HepG2 (cell line): ENCODE measurements at regions not wholly inside any gene's neighbourhood (a gene's known extent, or its start where the extent isn't known, plus 50 kb on each side); places are given as distances from the start of the nearest gene placed in this dataset.

Experiments used
- EZH2 ChIP-seq: conservative IDR thresholded peaks from 2 replicates; pipeline ENCODE4 v1.6.1; 2012; ENCODE audit warnings: mild to moderate bottlenecking, low read depth, low read length, moderate library complexity
- SIN3A ChIP-seq: IDR thresholded peaks from 2 replicates; pipeline ENCODE4 v1.6.1; 2011; ENCODE audit warnings: low read depth, mild to moderate bottlenecking, control low read depth, low read length, borderline replicate concordance
- TRIM24 ChIP-seq: sonication (generic); formaldehyde crosslinking; IDR thresholded peaks from 2 replicates; pipeline ENCODE4 v1.8.0; 2022; ENCODE audit warnings: mild to moderate bottlenecking, missing genetic modification reagents
- ZFP37 ChIP-seq: sonication (generic); formaldehyde crosslinking; IDR thresholded peaks from 2 replicates; pipeline ENCODE4 v1.4.0; 2020; ENCODE audit warnings: missing genetic modification reagents, borderline replicate concordance
- ZNF224 ChIP-seq: sonication (generic); formaldehyde crosslinking; IDR thresholded peaks from 2 replicates; pipeline ENCODE4 v1.5.0; 2020; ENCODE audit warnings: mild to moderate bottlenecking, missing genetic modification reagents
- ZNF274 ChIP-seq: sonication (generic); formaldehyde crosslinking; IDR thresholded peaks from 2 replicates; pipeline ENCODE4 v1.5.1; 2020; ENCODE audit warnings: mild to moderate bottlenecking, missing genetic modification reagents
- ZNF552 ChIP-seq: sonication (generic); formaldehyde crosslinking; IDR thresholded peaks from 2 replicates; pipeline ENCODE4 v1.9.0; 2022; ENCODE audit warnings: missing genetic modification reagents, mild to moderate bottlenecking, borderline replicate concordance
- ZNF563 ChIP-seq: sonication (generic); formaldehyde crosslinking; IDR thresholded peaks from 2 replicates; pipeline ENCODE4 v1.8.0; 2022; ENCODE audit warnings: mild to moderate bottlenecking, moderate library complexity, missing genetic modification reagents
- TF ChIP-seq, protein P1 (sequence below): sonication (generic); formaldehyde crosslinking; IDR thresholded peaks from 2 replicates; pipeline ENCODE4 v1.4.0; 2020; ENCODE audit warnings: missing genetic modification reagents, mild to moderate bottlenecking, borderline replicate concordance
- TF ChIP-seq, protein P2 (sequence below): IDR thresholded peaks from 2 replicates; pipeline ENCODE4 v1.6.1; 2016
- TF ChIP-seq, protein P3 (sequence below): sonication (generic); formaldehyde crosslinking; IDR thresholded peaks from 2 replicates; pipeline ENCODE4 v1.4.0; 2020; ENCODE audit warnings: missing genetic modification reagents
- TF ChIP-seq, protein P4 (sequence below): sonication (generic); formaldehyde crosslinking; IDR thresholded peaks from 2 replicates; pipeline ENCODE4 v1.5.0; 2020; ENCODE audit warnings: mild to moderate bottlenecking, missing genetic modification reagents, moderate library complexity

DNA sequence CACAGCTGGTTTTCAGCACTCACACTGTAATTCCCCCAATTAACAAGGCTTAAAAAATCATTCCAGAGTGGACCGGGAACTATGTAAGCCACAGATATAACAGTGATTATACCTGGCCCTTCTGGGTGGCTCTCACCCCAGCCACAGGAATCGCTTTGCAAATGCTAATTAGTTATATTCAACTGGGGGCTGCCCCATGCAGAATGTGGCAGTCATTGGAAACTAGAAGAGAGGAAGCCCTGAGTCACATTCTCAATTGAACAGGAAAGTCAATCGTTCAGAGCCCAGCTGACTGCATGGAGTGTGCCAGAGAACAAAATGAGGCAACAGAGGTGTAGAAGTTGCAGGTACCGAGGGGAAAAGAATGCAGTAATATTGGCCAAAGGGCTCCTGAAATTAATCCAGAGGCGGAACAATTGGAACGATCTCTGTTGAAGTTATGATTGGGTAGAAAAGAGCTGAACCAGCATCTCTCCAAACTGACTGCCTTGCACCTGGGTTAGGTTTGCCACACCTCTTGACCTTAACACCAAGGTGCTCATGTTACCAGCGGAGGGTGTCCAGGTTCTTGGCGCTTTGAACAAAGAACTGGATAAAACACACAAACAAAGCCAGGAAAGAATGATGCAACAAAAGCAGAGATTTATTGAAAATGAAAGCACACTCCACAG lies 909.7 kb upstream of the AUTS2 start:
- TF ChIP-seq, protein P1, sequence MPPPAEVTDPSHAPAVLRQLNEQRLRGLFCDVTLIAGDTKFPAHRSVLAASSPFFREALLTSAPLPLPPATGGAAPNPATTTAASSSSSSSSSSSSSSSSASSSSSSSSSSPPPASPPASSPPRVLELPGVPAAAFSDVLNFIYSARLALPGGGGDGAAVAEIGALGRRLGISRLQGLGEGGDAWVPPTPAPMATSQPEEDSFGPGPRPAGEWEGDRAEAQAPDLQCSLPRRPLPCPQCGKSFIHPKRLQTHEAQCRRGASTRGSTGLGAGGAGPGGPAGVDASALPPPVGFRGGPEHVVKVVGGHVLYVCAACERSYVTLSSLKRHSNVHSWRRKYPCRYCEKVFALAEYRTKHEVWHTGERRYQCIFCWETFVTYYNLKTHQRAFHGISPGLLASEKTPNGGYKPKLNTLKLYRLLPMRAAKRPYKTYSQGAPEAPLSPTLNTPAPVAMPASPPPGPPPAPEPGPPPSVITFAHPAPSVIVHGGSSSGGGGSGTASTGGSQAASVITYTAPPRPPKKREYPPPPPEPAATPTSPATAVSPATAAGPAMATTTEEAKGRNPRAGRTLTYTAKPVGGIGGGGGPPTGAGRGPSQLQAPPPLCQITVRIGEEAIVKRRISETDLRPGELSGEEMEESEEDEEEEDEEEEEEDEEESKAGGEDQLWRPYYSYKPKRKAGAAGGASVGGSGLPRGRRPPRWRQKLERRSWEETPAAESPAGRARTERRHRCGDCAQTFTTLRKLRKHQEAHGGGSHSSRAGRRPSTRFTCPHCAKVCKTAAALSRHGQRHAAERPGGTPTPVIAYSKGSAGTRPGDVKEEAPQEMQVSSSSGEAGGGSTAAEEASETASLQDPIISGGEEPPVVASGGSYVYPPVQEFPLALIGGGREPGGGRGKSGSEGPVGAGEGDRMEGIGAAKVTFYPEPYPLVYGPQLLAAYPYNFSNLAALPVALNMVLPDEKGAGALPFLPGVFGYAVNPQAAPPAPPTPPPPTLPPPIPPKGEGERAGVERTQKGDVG, result no peak
- TF ChIP-seq, protein P2, sequence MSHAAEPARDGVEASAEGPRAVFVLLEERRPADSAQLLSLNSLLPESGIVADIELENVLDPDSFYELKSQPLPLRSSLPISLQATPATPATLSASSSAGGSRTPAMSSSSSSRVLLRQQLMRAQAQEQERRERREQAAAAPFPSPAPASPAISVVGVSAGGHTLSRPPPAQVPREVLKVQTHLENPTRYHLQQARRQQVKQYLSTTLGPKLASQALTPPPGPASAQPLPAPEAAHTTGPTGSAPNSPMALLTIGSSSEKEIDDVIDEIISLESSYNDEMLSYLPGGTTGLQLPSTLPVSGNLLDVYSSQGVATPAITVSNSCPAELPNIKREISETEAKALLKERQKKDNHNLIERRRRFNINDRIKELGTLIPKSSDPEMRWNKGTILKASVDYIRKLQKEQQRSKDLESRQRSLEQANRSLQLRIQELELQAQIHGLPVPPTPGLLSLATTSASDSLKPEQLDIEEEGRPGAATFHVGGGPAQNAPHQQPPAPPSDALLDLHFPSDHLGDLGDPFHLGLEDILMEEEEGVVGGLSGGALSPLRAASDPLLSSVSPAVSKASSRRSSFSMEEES (CRISPR knock-in tag), result no peak
- no peak for TF ChIP-seq ZNF563
- TF ChIP-seq ZFP37, result no peak
- TF ChIP-seq ZNF552 (CRISPR knock-in tag), result no peak
- no peak for TF ChIP-seq SIN3A
- no peak for TF ChIP-seq EZH2
- TF ChIP-seq ZNF224, result no peak
- TF ChIP-seq, protein P3, sequence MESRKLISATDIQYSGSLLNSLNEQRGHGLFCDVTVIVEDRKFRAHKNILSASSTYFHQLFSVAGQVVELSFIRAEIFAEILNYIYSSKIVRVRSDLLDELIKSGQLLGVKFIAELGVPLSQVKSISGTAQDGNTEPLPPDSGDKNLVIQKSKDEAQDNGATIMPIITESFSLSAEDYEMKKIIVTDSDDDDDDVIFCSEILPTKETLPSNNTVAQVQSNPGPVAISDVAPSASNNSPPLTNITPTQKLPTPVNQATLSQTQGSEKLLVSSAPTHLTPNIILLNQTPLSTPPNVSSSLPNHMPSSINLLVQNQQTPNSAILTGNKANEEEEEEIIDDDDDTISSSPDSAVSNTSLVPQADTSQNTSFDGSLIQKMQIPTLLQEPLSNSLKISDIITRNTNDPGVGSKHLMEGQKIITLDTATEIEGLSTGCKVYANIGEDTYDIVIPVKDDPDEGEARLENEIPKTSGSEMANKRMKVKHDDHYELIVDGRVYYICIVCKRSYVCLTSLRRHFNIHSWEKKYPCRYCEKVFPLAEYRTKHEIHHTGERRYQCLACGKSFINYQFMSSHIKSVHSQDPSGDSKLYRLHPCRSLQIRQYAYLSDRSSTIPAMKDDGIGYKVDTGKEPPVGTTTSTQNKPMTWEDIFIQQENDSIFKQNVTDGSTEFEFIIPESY (CRISPR knock-in tag), result no peak
- no peak for TF ChIP-seq ZNF274 (CRISPR knock-in tag)
- TF ChIP-seq, protein P4, sequence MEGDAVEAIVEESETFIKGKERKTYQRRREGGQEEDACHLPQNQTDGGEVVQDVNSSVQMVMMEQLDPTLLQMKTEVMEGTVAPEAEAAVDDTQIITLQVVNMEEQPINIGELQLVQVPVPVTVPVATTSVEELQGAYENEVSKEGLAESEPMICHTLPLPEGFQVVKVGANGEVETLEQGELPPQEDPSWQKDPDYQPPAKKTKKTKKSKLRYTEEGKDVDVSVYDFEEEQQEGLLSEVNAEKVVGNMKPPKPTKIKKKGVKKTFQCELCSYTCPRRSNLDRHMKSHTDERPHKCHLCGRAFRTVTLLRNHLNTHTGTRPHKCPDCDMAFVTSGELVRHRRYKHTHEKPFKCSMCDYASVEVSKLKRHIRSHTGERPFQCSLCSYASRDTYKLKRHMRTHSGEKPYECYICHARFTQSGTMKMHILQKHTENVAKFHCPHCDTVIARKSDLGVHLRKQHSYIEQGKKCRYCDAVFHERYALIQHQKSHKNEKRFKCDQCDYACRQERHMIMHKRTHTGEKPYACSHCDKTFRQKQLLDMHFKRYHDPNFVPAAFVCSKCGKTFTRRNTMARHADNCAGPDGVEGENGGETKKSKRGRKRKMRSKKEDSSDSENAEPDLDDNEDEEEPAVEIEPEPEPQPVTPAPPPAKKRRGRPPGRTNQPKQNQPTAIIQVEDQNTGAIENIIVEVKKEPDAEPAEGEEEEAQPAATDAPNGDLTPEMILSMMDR (CRISPR knock-in tag), result no peak
- TF ChIP-seq TRIM24 (CRISPR knock-in tag), result no peak
